MCF 10A (cell line): ENCODE measurements at regions not wholly inside any gene's neighbourhood (a gene's known extent, or its start where the extent isn't known, plus 50 kb on each side); places are given as distances from the start of the nearest gene placed in this dataset.
A peak's percentile ranks its signal among the peaks of the same experiment; 100 is the strongest.
"Not testable (repeated sequence)": the region's sequence is repeated elsewhere in the genome, so short reads cannot be mapped to it uniquely, and the experiment has no call there.

Source experiments
- BruUV-seq: library from RNA; stranded (reverse); fragments of 400-500 nt; replicated peaks from 2 replicates; lab custom pipeline; 2021; lab: Mats Ljungman, UMichigan
- CTCF ChIA-PET: fragments of 300-600 bp; sonication (Branson Sonifier 250); formaldehyde crosslinking; extraction: SDS; loops from one replicate; lab custom pipeline; 2021; ENCODE audit warnings: antibody characterized with exemption, inconsistent platforms; lab: Yijun Ruan, JAX
- POLR2A ChIA-PET: fragments of 300-600, 350-650 bp; sonication (Branson Sonifier 250); formaldehyde crosslinking; extraction: SDS; loops from one replicate; lab custom pipeline; 2020; ENCODE audit warnings: antibody characterized with exemption, inconsistent platforms; lab: Yijun Ruan, JAX
- DNase-seq: peaks from one replicate; pipeline ENCODE4 v3.0.0-alpha.2; 2018; ENCODE audit not compliant: unreplicated experiment
- H3K27ac Mint-ChIP-seq: one replicate; pipeline ENCODE4 v1.8.0; 2022; ENCODE audit warnings: mild to moderate bottlenecking, low read depth, mixed read lengths; ENCODE audit not compliant: unreplicated experiment
- H3K27me3 Mint-ChIP-seq: one replicate; pipeline ENCODE4 v1.8.0; 2022; ENCODE audit warnings: mixed read lengths; ENCODE audit not compliant: insufficient read depth, unreplicated experiment
- H3K36me3 Mint-ChIP-seq: one replicate; pipeline ENCODE4 v1.8.0; 2022; ENCODE audit warnings: mild to moderate bottlenecking, moderate library complexity, mixed read lengths; ENCODE audit not compliant: insufficient read depth, unreplicated experiment
- H3K4me1 Mint-ChIP-seq: one replicate; pipeline ENCODE4 v1.8.0; 2022; ENCODE audit warnings: mixed read lengths; ENCODE audit not compliant: insufficient read depth, unreplicated experiment
- H3K4me3 Mint-ChIP-seq: one replicate; pipeline ENCODE4 v1.8.0; 2022; ENCODE audit warnings: mild to moderate bottlenecking, moderate library complexity, mixed read lengths; ENCODE audit not compliant: unreplicated experiment
- H3K9me3 Mint-ChIP-seq: one replicate; pipeline ENCODE4 v1.8.0; 2022; ENCODE audit warnings: mixed read lengths; ENCODE audit not compliant: unreplicated experiment
- CTCF ChIP-seq: fragments of 200-600 bp; IDR thresholded peaks from one replicate; pipeline ENCODE4 v1.8.0; 2022; ENCODE audit warnings: antibody characterized with exemption, mild to moderate bottlenecking; ENCODE audit not compliant: unreplicated experiment
- intact Hi-C: fragments of 100-400 bp; cut with micrococcal nuclease; formaldehyde crosslinking; loops from 2 replicates; pipeline ENCODE4 v1.14.1; 2022

DNA sequence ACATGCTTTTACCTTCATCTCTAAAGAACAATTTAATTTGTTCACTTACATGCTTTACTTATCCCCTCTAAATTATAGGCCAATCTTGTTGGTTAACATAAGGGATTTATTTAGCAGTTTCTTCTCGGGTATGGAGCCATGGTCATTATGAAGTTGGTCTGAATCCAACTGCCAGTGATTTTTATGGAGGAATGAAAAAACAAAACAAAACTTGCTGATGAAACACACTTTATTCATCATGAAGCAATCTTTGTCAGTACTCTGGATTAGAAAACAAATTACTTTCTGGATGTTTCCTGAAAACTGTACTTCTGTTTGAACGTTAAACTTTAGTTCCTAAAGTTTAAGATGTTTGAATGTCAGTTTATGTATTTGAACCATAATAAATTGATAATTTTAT lies 715.8 kb downstream of the KLHL13 start:
- H3K36me3 Mint-ChIP-seq = no peaks in the 10 kb centered on the region
- peaks cover 15% of the 10 kb centered on the region for H3K4me1 Mint-ChIP-seq
- no peaks in the 10 kb centered on the region for H3K27me3 Mint-ChIP-seq
- peak; percentile 46 for DNase-seq
- no peak for TF ChIP-seq CTCF
- no TSS peak for BruUV-seq
- intact Hi-C loops = no loop called here
- POLR2A ChIA-PET = no interaction called here
- H3K4me3 Mint-ChIP-seq = peak overlapping the region; percentile 20
- CTCF ChIA-PET = interaction anchor here (0.7 kb wide), 1 partner anchor 911 kb away, joined by 3 read pairs; no protein-coding TSS in a partner anchor
- no peaks in the 10 kb centered on the region for H3K9me3 Mint-ChIP-seq
- peak overlapping the region; percentile 84 for H3K27ac Mint-ChIP-seq

- ChIA-PET POLR2A (interaction anchor here (0.6 to 1.1 kb wide), 2 partner anchors 35 to 45 kb away, joined by 3 read pairs; no protein-coding TSS in a partner anchor), CTCF (interaction anchor here (0.7 kb wide), 1 partner anchor 911 kb away, joined by 3 read pairs; no protein-coding TSS in a partner anchor)
- Mint-ChIP-seq H3K4me1 (peaks cover 15% of the 10 kb centered on the region), H3K27ac (peak overlapping the region; percentile 84), H3K4me3 (no peak overlapping the region), H3K27me3 (no peaks in the 10 kb centered on the region), H3K36me3 (no peaks in the 10 kb centered on the region), H3K9me3 (no peaks in the 10 kb centered on the region)
- TF ChIP-seq CTCF = no peak
- BruUV-seq = no TSS peak
- intact Hi-C loops = no loop called here
- DNase-seq = no peak
Measured at GRCh38 chrX:117400005-117400404, 716.6 kb downstream of the KLHL13 start.

DNA sequence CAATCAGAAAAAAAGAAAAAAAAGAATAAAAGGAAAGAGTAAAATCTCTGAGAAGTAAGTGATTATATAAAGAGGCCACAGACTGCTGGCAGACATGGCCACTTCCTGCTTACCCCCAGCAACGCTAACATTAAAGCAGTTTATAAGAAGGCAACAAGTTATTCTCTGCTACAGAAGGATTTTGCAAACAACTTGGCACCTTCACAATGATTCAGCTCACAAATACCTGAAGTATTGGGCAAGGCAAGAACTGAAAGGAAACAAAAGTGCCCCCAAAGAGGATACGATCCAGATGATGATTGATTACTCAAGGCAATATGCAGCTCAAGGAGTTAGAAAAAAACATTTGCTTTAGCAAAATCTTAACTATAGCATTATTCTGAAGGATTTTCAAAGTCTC lies 718.8 kb downstream of the KLHL13 start:
- Mint-ChIP-seq H3K4me1 (peaks cover 15% of the 10 kb centered on the region), H3K9me3 (no peaks in the 10 kb centered on the region), H3K36me3 (no peaks in the 10 kb centered on the region), H3K4me3 (no peak overlapping the region), H3K27me3 (no peaks in the 10 kb centered on the region), H3K27ac (peak overlapping the region; percentile 84)
- ChIA-PET POLR2A (interaction anchor here (2.1 kb wide), 1 partner anchor 9 kb away, joined by 7 read pairs; no protein-coding TSS in a partner anchor), CTCF (interaction anchor here (1.4 kb wide), 1 partner anchor 588 kb away, joined by 4 read pairs; no protein-coding TSS in a partner anchor)
- no TSS peak for BruUV-seq
- intact Hi-C loops = no loop called here
- TF ChIP-seq CTCF = no peak
- DNase-seq = peak; percentile 69

DNA sequence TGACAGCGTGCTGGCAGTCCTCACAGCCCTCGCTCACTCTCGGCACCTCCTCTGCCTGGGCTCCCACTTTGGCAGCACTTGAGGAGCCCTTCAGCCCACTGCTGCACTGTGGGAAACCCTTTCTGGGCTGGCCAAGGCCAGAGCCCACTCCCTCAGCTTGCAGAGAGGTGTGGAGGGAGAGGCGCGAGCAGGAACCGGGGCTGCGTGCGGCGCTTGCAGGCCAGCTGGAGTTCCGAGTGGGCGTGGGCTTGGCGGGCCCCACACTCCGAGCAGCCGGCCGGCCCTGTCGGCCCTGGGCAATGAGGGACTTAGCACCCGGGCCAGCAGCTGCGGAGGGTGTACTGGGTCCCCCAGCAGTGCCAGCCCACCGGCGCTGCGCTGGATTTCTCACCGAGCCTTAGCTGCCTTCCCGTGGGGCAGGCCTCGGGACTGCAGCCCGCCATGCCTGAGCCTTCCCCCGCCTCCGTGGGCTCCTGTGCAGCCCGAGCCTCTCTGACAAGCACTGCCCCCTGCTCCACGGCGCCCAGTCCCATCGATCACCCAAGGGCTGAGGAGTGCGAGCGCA lies 722.0 kb downstream of the KLHL13 start:
- peaks cover 12% of the 10 kb centered on the region for H3K4me1 Mint-ChIP-seq
- BruUV-seq, H3K36me3 Mint-ChIP-seq, DNase-seq, H3K9me3 Mint-ChIP-seq, H3K27me3 Mint-ChIP-seq, intact Hi-C loops, H3K4me3 Mint-ChIP-seq, H3K27ac Mint-ChIP-seq, CTCF ChIA-PET: not testable (repeated sequence)
- POLR2A ChIA-PET = interaction anchor here (0.6 kb wide), 1 partner anchor 48 kb away, joined by 3 read pairs; no protein-coding TSS in a partner anchor

DNA sequence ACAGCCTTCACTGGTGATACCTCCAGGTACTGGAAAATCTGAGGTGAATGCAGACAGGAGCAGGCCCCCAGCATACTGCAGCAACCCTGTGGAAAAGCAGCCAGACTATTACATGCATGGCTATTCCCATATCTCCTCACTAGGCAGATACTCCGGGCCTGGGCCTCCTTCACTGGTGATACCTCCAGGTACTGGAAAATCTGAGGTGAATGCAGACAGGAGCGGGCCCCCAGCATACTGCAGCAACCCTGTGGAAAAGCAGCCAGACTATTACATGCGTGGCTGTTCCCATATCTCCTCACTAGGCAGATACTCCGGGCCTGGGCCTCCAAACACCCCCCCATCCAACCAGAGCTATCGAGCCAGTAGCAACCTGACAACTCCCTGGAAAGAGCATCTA lies 724.2 kb downstream of the KLHL13 start:
- H3K4me1 Mint-ChIP-seq, intact Hi-C loops, POLR2A ChIA-PET, H3K36me3 Mint-ChIP-seq, H3K27me3 Mint-ChIP-seq, H3K9me3 Mint-ChIP-seq, H3K4me3 Mint-ChIP-seq, DNase-seq, H3K27ac Mint-ChIP-seq, BruUV-seq: not testable (repeated sequence)
- CTCF ChIA-PET = interaction anchor here (0.7 kb wide), 1 partner anchor 118 kb away, joined by 3 read pairs; no protein-coding TSS in a partner anchor
